GM20000 (cell line): ENCODE measurements at regions not wholly inside any gene's neighbourhood (a gene's known extent, or its start where the extent isn't known, plus 50 kb on each side); places are given as distances from the start of the nearest gene placed in this dataset.
"Not testable (repeated sequence)": the region's sequence is repeated elsewhere in the genome, so short reads cannot be mapped to it uniquely, and the experiment has no call there.

Experiments used
- DNase-seq: peaks from one replicate; pipeline ENCODE4 v3.0.0; 2012; ENCODE audit warnings: low spot score
- TF ChIP-seq, protein P1 (sequence below): IDR thresholded peaks from 2 replicates; pipeline ENCODE4 v1.5.1; 2012; ENCODE audit warnings: mild to moderate bottlenecking, control low read depth; ENCODE audit errors: extremely low read depth, missing control alignments

DNA sequence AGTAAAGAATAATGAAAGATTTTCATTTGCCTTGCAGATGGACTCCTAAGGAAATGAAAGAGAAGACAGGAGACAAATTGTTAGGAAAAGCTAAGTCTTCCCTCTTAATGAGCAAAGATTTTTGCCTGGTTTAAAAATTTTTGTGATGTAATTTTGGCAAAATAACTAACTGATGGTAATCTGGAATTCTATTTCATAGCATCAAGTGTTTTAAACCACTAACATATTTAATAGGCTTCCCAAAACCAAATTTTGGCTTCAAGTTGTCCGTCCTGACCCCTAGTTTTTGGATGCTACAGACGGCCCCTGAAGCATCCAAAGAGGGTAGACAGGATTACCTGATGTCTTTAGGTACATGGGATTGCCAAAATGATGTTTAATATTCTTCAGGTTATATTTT, 124.3 kb downstream of the TPBG start:
- TF ChIP-seq, protein P1, sequence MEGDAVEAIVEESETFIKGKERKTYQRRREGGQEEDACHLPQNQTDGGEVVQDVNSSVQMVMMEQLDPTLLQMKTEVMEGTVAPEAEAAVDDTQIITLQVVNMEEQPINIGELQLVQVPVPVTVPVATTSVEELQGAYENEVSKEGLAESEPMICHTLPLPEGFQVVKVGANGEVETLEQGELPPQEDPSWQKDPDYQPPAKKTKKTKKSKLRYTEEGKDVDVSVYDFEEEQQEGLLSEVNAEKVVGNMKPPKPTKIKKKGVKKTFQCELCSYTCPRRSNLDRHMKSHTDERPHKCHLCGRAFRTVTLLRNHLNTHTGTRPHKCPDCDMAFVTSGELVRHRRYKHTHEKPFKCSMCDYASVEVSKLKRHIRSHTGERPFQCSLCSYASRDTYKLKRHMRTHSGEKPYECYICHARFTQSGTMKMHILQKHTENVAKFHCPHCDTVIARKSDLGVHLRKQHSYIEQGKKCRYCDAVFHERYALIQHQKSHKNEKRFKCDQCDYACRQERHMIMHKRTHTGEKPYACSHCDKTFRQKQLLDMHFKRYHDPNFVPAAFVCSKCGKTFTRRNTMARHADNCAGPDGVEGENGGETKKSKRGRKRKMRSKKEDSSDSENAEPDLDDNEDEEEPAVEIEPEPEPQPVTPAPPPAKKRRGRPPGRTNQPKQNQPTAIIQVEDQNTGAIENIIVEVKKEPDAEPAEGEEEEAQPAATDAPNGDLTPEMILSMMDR = no peak
- DNase-seq = no peak

- TF ChIP-seq, protein P1 = no peak
- DNase-seq = no peak
Measured at GRCh38 chr6:82488403-82488802, 124.8 kb downstream of the TPBG start.

GRCh38 chr6:82492134-82492533, 128.5 kb downstream of the TPBG start:
- TF ChIP-seq, protein P1 = no peak
- no peak for DNase-seq

DNA sequence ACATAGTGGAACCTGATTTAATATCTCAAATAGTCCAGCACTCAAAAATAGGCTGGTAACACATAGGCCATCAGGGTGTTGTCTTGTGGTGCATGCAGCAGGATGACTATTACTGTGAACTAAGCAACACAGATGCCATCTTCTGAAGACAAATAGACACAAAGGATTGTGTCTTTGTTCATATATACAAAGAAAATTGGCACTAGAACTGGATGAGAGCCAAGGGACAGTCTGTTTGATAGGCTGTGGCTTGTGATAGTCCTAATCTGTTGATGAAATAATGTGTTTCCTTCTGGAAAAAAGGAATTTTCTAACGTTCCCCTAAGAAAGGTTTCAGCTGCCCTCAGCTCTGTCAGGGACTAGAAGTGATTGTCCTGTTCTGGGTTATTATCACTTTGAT, 129.8 kb downstream of the TPBG start:
- TF ChIP-seq, protein P1 = no peak
- no peak for DNase-seq

GRCh38 chr6:82494367-82494766, 130.8 kb downstream of the TPBG start:
- DNase-seq = no peak
- TF ChIP-seq, protein P1 = no peak

GRCh38 chr6:82501901-82502300, 138.3 kb downstream of the TPBG start:
- DNase-seq = not testable (repeated sequence)

DNA sequence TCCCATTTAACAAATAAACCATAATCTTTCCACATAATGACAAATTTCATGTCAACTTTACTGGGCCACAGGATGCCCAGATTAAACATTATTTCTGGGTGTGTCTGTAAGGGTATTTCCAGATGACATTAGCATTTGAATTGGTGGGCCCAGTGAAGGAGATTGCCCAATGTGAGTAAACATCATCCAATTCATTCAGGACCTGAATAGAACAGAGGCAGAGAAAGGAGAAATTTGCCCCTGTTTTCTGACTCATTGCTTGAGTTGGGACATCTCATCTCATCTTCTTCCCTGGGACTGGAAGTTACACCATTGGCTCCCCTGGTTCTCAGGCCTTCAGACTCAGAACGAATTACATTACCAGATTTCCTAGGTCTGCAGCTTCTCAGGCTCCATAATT, 142.9 kb downstream of the TPBG start:
- TF ChIP-seq, protein P1 = no peak

GRCh38 chr6:82507112-82507511, 143.5 kb downstream of the TPBG start:
- TF ChIP-seq, protein P1 = no peak
- DNase-seq = peak; percentile 20

More for the DNA sequence above, 142.9 kb downstream of the TPBG start:
- DNase-seq = no peak
